ENCODE measurements at regions not wholly inside any gene's neighbourhood (a gene's known extent, or its start where the extent isn't known, plus 50 kb on each side); places are given as distances from the start of the nearest gene placed in this dataset.
"Not testable (repeated sequence)": the region's sequence is repeated elsewhere in the genome, so short reads cannot be mapped to it uniquely, and the experiment has no call there.

GRCh38 chr10:128568041-128568440 lies 441.8 kb upstream of the MKI67 start:
- DNase-seq, result no peak

GRCh38 chr10:128568491-128568890 lies 442.3 kb upstream of the MKI67 start:
- no peak for DNase-seq

- no peak for DNase-seq
These were observed 443.0 kb upstream of the MKI67 start for GRCh38 chr10:128568990-128569945.

GRCh38 chr10:128570319-128570995 lies 444.2 kb upstream of the MKI67 start:
- no peak for DNase-seq

- DNase-seq, result no peak
These were observed 444.8 kb upstream of the MKI67 start for GRCh38 chr10:128571071-128571470.

GRCh38 chr10:128571745-128572144 lies 445.5 kb upstream of the MKI67 start:
- no peak for DNase-seq

- no peak for DNase-seq
These were observed 446.5 kb upstream of the MKI67 start for GRCh38 chr10:128572696-128573095.

GRCh38 chr10:128573281-128573845 lies 447.1 kb upstream of the MKI67 start:
- no peak for DNase-seq

- no peak for DNase-seq
These were observed 447.8 kb upstream of the MKI67 start for GRCh38 chr10:128573986-128574385.

GRCh38 chr10:128574581-128575210 lies 448.5 kb upstream of the MKI67 start:
- no peak for DNase-seq

GRCh38 chr10:128575761-128576160 lies 449.5 kb upstream of the MKI67 start:
- no peak for DNase-seq

- no peak for DNase-seq
These were observed 450.1 kb upstream of the MKI67 start for GRCh38 chr10:128576336-128576735.

- no peak for DNase-seq
These were observed 450.9 kb upstream of the MKI67 start for GRCh38 chr10:128576943-128577670.

- no peak for DNase-seq
These were observed 451.9 kb upstream of the MKI67 start for GRCh38 chr10:128577958-128578750.

- no peak for DNase-seq
These were observed 452.5 kb upstream of the MKI67 start for GRCh38 chr10:128578766-128579165.

- DNase-seq, result no peak
These were observed 453.1 kb upstream of the MKI67 start for GRCh38 chr10:128579280-128579865.

GRCh38 chr10:128579901-128580300 lies 453.7 kb upstream of the MKI67 start:
- no peak for DNase-seq

GRCh38 chr10:128583125-128583524 lies 456.9 kb upstream of the MKI67 start:
- DNase-seq, result not testable (repeated sequence)

- not testable (repeated sequence) for DNase-seq
These were observed 460.4 kb upstream of the MKI67 start for GRCh38 chr10:128586599-128586998.

GRCh38 chr10:128587689-128588088 lies 461.5 kb upstream of the MKI67 start:
- no peak for DNase-seq

- no peak for DNase-seq
These were observed 462.2 kb upstream of the MKI67 start for GRCh38 chr10:128588402-128588801.

Measured in stimulated activated CD4-positive, alpha-beta T cell treated with anti-CD3 and anti-CD28 coated beads, Interleukin-4, amount 100 ng/mL, for 24 hours (primary cell).